Natural killer cell (primary cell): ENCODE measurements at regions not wholly inside any gene's neighbourhood (a gene's known extent, or its start where the extent isn't known, plus 50 kb on each side); places are given as distances from the start of the nearest gene placed in this dataset.

Experiments used
- ATAC-seq, 3 donors: fragments of 150-1000 bp in 2 of 3; fragments of 200-7000 bp in 1 of 3; cut with Tn5 transposase; 1 replicate in 1 of 3; 2 replicates in 2 of 3; pipeline ENCODE4 v1.10.0; 2021; ENCODE audit warnings: mild to moderate bottlenecking in 2 of 3, moderate library complexity in 2 of 3
- DNase-seq, 2 donors: peaks; one replicate each; pipeline versions ENCODE4 v3.0.0 to v3.0.0-alpha.2; 2013 to 2021; ENCODE audit warnings: mixed read lengths in 1 of 2
- H3K27ac ChIP-seq: one replicate; pipeline ENCODE4 v1.5.1; 2013; ENCODE audit warnings: mild to moderate bottlenecking, low read length
- H3K27me3 ChIP-seq: one replicate; pipeline ENCODE4 v1.6.1; 2013; ENCODE audit warnings: low read length; ENCODE audit not compliant: control insufficient read depth, insufficient read depth
- H3K36me3 ChIP-seq: one replicate; pipeline ENCODE4 v1.6.1; 2013; ENCODE audit warnings: low read length; ENCODE audit not compliant: control insufficient read depth, insufficient read depth
- H3K4me1 ChIP-seq: one replicate; pipeline ENCODE4 v1.6.1; 2013; ENCODE audit warnings: low read length; ENCODE audit not compliant: control insufficient read depth, insufficient read depth
- H3K4me3 ChIP-seq: one replicate; pipeline ENCODE4 v1.5.1; 2013; ENCODE audit warnings: low read length
- H3K9me3 ChIP-seq: one replicate; pipeline ENCODE4 v1.6.1; 2013; ENCODE audit warnings: low read length; ENCODE audit not compliant: control insufficient read depth, insufficient read depth
- H3K27ac Mint-ChIP-seq, 2 donors: one replicate each; pipeline ENCODE4 v1.8.0; 2022; ENCODE audit warnings: mild to moderate bottlenecking in 2 of 2, mixed read lengths in 2 of 2, moderate library complexity in 1 of 2
- H3K27me3 Mint-ChIP-seq, 2 donors: one replicate each; pipeline ENCODE4 v1.8.0; 2022; ENCODE audit warnings: low read depth in 2 of 2, mixed read lengths in 2 of 2
- H3K36me3 Mint-ChIP-seq: one replicate; pipeline ENCODE4 v1.8.0; 2022; ENCODE audit warnings: mixed read lengths
- H3K4me1 Mint-ChIP-seq, 2 donors: one replicate each; pipeline ENCODE4 v1.8.0; 2022; ENCODE audit warnings: mixed read lengths in 2 of 2
- H3K4me3 Mint-ChIP-seq: one replicate; pipeline ENCODE4 v1.8.0; 2022; ENCODE audit warnings: mild to moderate bottlenecking, moderate library complexity, mixed read lengths
- H3K9me3 Mint-ChIP-seq, 2 donors: one replicate each; pipeline ENCODE4 v1.8.0; 2022; ENCODE audit warnings: mixed read lengths in 2 of 2
- CTCF ChIP-seq: fragments of 200-600 bp; IDR thresholded peaks from one replicate; pipeline ENCODE4 v1.8.0; 2022; ENCODE audit warnings: antibody characterized with exemption
- WGBS: methylation state at CpG from one replicate; pipeline ENCODE4 v1.1.7; 2013; ENCODE audit warnings: missing lambda C conversion rate; ENCODE audit not compliant: insufficient coverage; 5-methylcytosine and 5-hydroxymethylcytosine counted together
- intact Hi-C: fragments of 100-400 bp; cut with micrococcal nuclease; formaldehyde crosslinking; loops from one replicate; pipeline ENCODE4 v1.14.2; 2022

DNA sequence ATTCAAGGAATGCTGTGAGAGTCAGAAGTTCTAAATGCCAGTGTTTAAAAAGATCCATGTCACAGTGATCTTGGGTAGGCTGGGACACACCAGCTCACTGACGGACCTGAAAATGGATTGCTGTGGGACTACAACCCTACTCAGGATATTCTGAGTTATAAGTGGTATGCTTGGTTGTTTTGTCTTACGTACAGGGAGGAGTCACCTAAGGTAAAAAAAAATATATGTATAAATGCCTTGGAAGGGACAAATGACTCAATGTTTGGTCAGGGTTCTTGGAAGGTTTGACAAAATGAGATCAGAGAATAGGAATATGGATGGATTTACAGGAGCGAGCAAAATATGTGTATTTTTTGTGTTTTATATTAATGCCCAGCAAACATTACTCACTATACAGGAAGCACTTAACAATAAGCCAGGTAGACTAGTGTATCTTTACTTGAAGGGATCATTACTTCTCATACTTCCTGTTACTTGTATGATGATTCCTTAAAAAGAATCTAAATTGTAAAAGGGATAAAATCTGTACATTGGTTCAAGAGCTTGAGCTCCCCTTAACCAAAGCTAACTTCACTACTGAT is 767.3 kb downstream of the GBE1 start:
- Histone ChIP-seq H3K4me1 (no peaks in the 10 kb centered on the region), H3K36me3 (no peaks in the 10 kb centered on the region), H3K27ac (no peak overlapping the region), H3K4me3 (no peak overlapping the region), H3K27me3 (no peaks in the 10 kb centered on the region), H3K9me3 (no peaks in the 10 kb centered on the region)
- DNase-seq: no peak
- ATAC-seq: no peak
- Mint-ChIP-seq H3K27ac (no peak overlapping the region), H3K36me3 (peaks cover 16% of the 10 kb centered on the region), H3K27me3 (no peaks in the 10 kb centered on the region), H3K9me3 (peaks cover 11 to 20% of the 10 kb centered on the region in 2 donors), H3K4me3 (no peak overlapping the region), H3K4me1 (no peaks in the 10 kb centered on the region)
- intact Hi-C loops: no loop called here
- WGBS: 88% methylated on average over 2 of the region's 3 CpGs
- TF ChIP-seq CTCF: no peak

GRCh38 chr3:80993241-80993945 is 768.1 kb downstream of the GBE1 start:
- no peaks in the 10 kb centered on the region for H3K9me3 ChIP-seq
- whole genome bisulfite sequencing: no CpG with 5 or more reads among the region's 2 CpGs

GRCh38 chr3:80983753-80984152 is 777.7 kb downstream of the GBE1 start:
- Histone ChIP-seq H3K27me3 (no peaks in the 10 kb centered on the region), H3K4me1 (no peaks in the 10 kb centered on the region), H3K9me3 (peaks cover 8% of the 10 kb centered on the region), H3K36me3 (no peaks in the 10 kb centered on the region), H3K4me3 (no peak overlapping the region), H3K27ac (no peak overlapping the region)
- no peak overlapping the region for H3K27ac Mint-ChIP-seq
- ATAC-seq: no peak
- WGBS: 85% methylated on average over 2 of the region's 3 CpGs
- intact Hi-C loops: no loop called here
- no peaks in the 10 kb centered on the region for H3K4me1 Mint-ChIP-seq
- no peak for DNase-seq
- H3K36me3 Mint-ChIP-seq: peaks cover 25% of the 10 kb centered on the region
- peaks cover 19 to 22% of the 10 kb centered on the region in 2 donors for H3K9me3 Mint-ChIP-seq
- H3K4me3 Mint-ChIP-seq: no peak overlapping the region
- H3K27me3 Mint-ChIP-seq: no peaks in the 10 kb centered on the region
- TF ChIP-seq CTCF: no peak

More at GRCh38 chr3:80993241-80993945, 768.1 kb downstream of the GBE1 start:
- Histone ChIP-seq H3K27me3 (no peaks in the 10 kb centered on the region), H3K4me3 (no peak overlapping the region), H3K27ac (no peak overlapping the region), H3K36me3 (no peaks in the 10 kb centered on the region), H3K4me1 (no peaks in the 10 kb centered on the region)
- Mint-ChIP-seq H3K4me1 (no peaks in the 10 kb centered on the region), H3K27me3 (no peaks in the 10 kb centered on the region), H3K4me3 (no peak overlapping the region), H3K9me3 (peaks cover 11 to 20% of the 10 kb centered on the region in 2 donors), H3K27ac (no peak overlapping the region), H3K36me3 (peaks cover 16% of the 10 kb centered on the region)
- no peak for DNase-seq
- TF ChIP-seq CTCF: no peak
- intact Hi-C loops: no loop called here
- no peak for ATAC-seq
